ENCODE measurements at regions not wholly inside any gene's neighbourhood (a gene's known extent, or its start where the extent isn't known, plus 50 kb on each side); places are given as distances from the start of the nearest gene placed in this dataset.

DNA sequence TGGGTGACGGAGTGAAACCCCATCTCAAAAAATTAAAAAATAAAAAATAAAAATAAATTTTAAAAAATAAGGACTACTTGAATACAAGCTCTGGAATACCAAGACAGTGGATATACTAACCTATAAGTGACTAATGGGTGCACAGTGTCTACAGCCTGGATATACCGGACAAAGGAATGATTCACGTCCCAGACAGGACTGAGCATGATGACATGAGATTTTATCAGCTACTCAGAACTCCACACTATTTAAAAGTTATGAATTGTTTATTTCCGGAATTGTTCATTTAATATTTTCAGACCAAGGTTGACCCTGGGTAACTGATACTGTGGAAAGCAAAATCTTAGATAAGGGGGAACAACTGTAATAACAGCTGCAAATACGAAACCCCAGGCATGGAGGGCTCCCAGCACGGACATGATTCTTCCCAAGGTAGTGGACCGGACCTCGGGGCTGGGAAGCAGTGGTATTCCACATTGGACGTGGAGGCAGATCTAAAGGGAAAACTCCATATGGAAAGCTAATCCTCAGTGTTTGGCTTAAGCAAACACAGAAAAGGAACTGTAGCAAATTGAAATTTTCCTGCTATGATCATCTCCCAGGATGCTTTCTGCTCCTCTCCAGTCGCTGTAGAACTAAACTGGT, 102.6 kb upstream of the TSHZ3 start:
- TF ChIP-seq, protein P1, sequence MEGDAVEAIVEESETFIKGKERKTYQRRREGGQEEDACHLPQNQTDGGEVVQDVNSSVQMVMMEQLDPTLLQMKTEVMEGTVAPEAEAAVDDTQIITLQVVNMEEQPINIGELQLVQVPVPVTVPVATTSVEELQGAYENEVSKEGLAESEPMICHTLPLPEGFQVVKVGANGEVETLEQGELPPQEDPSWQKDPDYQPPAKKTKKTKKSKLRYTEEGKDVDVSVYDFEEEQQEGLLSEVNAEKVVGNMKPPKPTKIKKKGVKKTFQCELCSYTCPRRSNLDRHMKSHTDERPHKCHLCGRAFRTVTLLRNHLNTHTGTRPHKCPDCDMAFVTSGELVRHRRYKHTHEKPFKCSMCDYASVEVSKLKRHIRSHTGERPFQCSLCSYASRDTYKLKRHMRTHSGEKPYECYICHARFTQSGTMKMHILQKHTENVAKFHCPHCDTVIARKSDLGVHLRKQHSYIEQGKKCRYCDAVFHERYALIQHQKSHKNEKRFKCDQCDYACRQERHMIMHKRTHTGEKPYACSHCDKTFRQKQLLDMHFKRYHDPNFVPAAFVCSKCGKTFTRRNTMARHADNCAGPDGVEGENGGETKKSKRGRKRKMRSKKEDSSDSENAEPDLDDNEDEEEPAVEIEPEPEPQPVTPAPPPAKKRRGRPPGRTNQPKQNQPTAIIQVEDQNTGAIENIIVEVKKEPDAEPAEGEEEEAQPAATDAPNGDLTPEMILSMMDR (IDR thresholded peaks at IDR 0.05) = no peak
- TF ChIP-seq POLR2AphosphoS5 (IDR thresholded peaks at IDR 0.05) (no peak), POLR2A (IDR thresholded peaks at IDR 0.05) (no peak), EP300 (IDR thresholded peaks at IDR 0.05; ENCODE audit: low read depth) (no peak)
- no peaks in the 10 kb centered on the region for H3K36me3 ChIP-seq
- no peaks in the 10 kb centered on the region for H3K4me1 ChIP-seq
- H3K9me3 ChIP-seq = no peaks in the 10 kb centered on the region
- intact Hi-C loops (cut with DNase I; ENCODE audit: low total_unique reads) (loop anchor here (2.0 kb wide), 1 partner anchor 43 kb away; no protein-coding TSS in a partner anchor), in situ Hi-C loops (cut with MboI; ENCODE audit: low pct_ligation_motif_present in 1 of 4, low pct_unique_long_range_greater_than_20kb in 1 of 4, low sequenced_read_pairs in 3 of 4) (no loop called here)
- no peaks in the 10 kb centered on the region for H3K27me3 ChIP-seq
- H3K4me3 ChIP-seq = no peak overlapping the region
- 76 to 80% methylated on average over 8 to 10 of the region's 10 CpGs for WGBS, 2 donors (ENCODE audit: low coverage in 1 of 2)
- no peak for DNase-seq
- no peak overlapping the region for H3K27ac ChIP-seq

DNA sequence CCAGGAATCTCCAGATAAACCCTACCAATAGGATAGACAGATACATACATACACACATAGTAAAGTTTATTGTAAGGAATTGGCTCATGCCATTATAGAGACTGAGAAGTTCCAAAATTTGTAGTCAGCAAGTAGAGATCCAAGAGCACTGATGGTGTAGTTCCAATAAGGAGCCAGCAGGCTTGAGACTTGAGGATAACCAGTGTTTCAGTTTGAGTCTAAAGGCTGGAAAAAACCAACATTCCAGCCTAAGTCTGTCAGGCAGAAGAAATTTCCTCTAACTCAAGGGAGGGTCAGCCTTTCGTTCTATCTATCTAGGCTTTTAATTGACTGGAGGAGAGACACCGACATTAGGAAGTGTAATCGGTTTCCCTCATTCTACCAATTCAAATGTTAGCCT, 110.2 kb upstream of the TSHZ3 start:
- intact Hi-C loops (cut with DNase I; ENCODE audit: low total_unique reads) (no loop called here), in situ Hi-C loops (cut with MboI; ENCODE audit: low pct_ligation_motif_present in 1 of 4, low pct_unique_long_range_greater_than_20kb in 1 of 4, low sequenced_read_pairs in 3 of 4) (no loop called here)
- no peaks in the 10 kb centered on the region for H3K9me3 ChIP-seq
- no peak overlapping the region for H3K27ac ChIP-seq
- H3K4me1 ChIP-seq = no peaks in the 10 kb centered on the region
- no peaks in the 10 kb centered on the region for H3K27me3 ChIP-seq
- H3K36me3 ChIP-seq = no peaks in the 10 kb centered on the region
- no peak for DNase-seq
- 82% methylated on average over 3 of the region's 3 CpGs for WGBS, 2 donors (ENCODE audit: low coverage in 1 of 2)
- no peak overlapping the region for H3K4me3 ChIP-seq
- no peak for TF ChIP-seq EP300 (IDR thresholded peaks at IDR 0.05; ENCODE audit: low read depth)
- TF ChIP-seq POLR2AphosphoS5 (IDR thresholded peaks at IDR 0.05) = no peak
- TF ChIP-seq, protein P1 (IDR thresholded peaks at IDR 0.05) = no peak
- TF ChIP-seq POLR2A (IDR thresholded peaks at IDR 0.05) = no peak

DNA sequence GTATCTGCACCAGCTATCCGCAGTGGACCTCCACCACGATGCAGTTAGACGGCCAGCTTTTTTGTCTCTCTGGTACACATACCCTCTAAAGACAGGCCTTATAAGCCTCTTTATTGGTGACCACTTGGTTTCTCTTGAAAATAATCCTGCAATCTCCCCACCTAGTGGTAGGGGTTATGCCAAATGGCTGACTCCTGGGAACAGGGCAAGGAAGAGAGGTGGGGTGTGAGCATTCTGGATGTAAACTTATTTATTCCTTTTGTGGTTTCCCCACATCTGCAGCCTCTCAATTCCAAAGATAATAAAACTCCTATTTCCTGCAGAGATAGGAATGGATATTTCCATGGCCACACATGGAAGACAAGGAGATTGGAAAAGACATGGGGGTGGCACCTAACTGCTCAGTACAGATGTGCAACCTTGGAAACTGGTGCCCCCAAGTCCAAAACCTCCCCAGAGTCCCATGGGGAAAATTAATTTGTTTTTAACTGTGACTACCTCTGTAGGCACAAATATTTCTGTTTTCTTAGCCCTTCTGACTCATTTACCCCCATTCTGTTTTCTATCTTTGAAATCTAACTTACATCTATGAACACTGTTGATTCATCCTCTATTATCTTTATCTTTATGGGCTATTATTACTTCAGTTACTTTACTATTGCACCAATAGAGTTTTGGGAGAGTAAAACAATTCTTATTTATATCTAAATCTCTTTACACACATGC, 112.7 kb upstream of the TSHZ3 start:
- DNase-seq = no peak
- intact Hi-C loops (cut with DNase I; ENCODE audit: low total_unique reads) = no loop called here
- H3K4me1 ChIP-seq = no peaks in the 10 kb centered on the region
- H3K27me3 ChIP-seq = no peaks in the 10 kb centered on the region
- H3K9me3 ChIP-seq = no peaks in the 10 kb centered on the region
- in situ Hi-C loops (cut with MboI; ENCODE audit: low pct_ligation_motif_present in 1 of 4, low pct_unique_long_range_greater_than_20kb in 1 of 4, low sequenced_read_pairs in 3 of 4) = no loop called here
- no peak for TF ChIP-seq POLR2AphosphoS5 (IDR thresholded peaks at IDR 0.05)
- TF ChIP-seq, protein P1 (IDR thresholded peaks at IDR 0.05) = no peak
- no peak for TF ChIP-seq EP300 (IDR thresholded peaks at IDR 0.05; ENCODE audit: low read depth)
- no peak for TF ChIP-seq POLR2A (IDR thresholded peaks at IDR 0.05)
- no peak overlapping the region for H3K4me3 ChIP-seq
- no peaks in the 10 kb centered on the region for H3K36me3 ChIP-seq
- no peak overlapping the region for H3K27ac ChIP-seq
- WGBS, 2 donors (ENCODE audit: low coverage in 1 of 2) = 89% methylated on average over 3 of the region's 3 CpGs; no CpG with 5 or more reads in 1 of the 2 donors

DNA sequence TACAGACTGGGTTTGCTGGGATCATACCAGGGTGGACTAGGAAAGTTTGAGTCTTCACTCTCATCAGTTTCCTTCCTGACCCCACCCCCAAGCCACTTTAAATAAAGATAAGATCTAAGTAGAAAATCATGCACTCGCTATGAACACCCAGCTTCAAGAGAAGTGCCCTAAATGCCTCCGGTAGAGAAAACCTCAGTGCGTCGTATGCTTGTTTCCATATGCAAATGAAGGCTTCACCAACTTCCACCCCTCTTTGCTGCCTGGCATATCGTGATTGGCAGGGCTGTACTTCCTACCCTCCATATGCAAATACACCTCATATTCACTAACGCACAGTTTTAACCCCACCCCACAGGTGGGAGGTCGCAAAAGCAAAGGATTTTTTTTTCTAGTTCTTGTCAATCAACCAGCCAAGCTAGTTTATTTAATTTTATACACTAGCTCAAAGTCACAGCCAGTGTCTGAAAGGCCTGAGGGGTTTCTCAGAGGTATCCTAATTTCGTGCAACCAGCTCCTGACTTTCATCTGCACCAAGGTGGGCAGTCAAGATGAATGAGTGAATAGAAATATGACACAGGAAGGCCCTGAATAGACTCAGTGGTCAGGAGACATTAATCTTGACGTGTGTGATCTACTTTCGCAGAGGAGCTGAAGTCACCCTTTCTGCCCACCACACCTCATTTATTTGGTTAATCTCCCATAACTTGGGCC, 121.1 kb upstream of the TSHZ3 start:
- intact Hi-C loops (cut with DNase I; ENCODE audit: low total_unique reads) = no loop called here
- WGBS, 2 donors (ENCODE audit: low coverage in 1 of 2) = 74 to 86% methylated on average over 8 to 10 of the region's 10 CpGs
- H3K9me3 ChIP-seq = no peaks in the 10 kb centered on the region

More for the DNA sequence above, 121.1 kb upstream of the TSHZ3 start:
- Histone ChIP-seq H3K4me3 (no peak overlapping the region), H3K27ac (no peak overlapping the region), H3K36me3 (no peaks in the 10 kb centered on the region), H3K27me3 (no peaks in the 10 kb centered on the region), H3K4me1 (no peaks in the 10 kb centered on the region)
- DNase-seq = no peak
- in situ Hi-C loops (cut with MboI; ENCODE audit: low pct_ligation_motif_present in 1 of 4, low pct_unique_long_range_greater_than_20kb in 1 of 4, low sequenced_read_pairs in 3 of 4) = no loop called here
- no peak for TF ChIP-seq POLR2A (IDR thresholded peaks at IDR 0.05)
- TF ChIP-seq EP300 (IDR thresholded peaks at IDR 0.05; ENCODE audit: low read depth) = no peak
- TF ChIP-seq, protein P1 (IDR thresholded peaks at IDR 0.05) = no peak
- TF ChIP-seq POLR2AphosphoS5 (IDR thresholded peaks at IDR 0.05) = no peak

Measured in transverse colon (tissue), 4 donors.